Fibroblast of pulmonary artery (primary cell): ENCODE measurements at regions not wholly inside any gene's neighbourhood (a gene's known extent, or its start where the extent isn't known, plus 50 kb on each side); places are given as distances from the start of the nearest gene placed in this dataset.
A peak's percentile ranks its signal among the peaks of the same experiment; 100 is the strongest.

Experiments
- DNase-seq: peaks from one replicate; pipeline ENCODE4 v3.0.0-alpha.2; 2010; ENCODE audit warnings: low read depth
- H3K4me3 ChIP-seq: replicated peaks from 2 replicates; pipeline ENCODE4 v1.5.1; 2011; ENCODE audit warnings: low read depth, mild to moderate bottlenecking, control low read depth, low read length, moderate library complexity
- TF ChIP-seq, protein P1 (sequence below): IDR thresholded peaks from 2 replicates; pipeline ENCODE4 v1.5.1; 2011; ENCODE audit warnings: mild to moderate bottlenecking, control low read depth, low read length, inconsistent platforms; ENCODE audit errors: missing control alignments

DNA sequence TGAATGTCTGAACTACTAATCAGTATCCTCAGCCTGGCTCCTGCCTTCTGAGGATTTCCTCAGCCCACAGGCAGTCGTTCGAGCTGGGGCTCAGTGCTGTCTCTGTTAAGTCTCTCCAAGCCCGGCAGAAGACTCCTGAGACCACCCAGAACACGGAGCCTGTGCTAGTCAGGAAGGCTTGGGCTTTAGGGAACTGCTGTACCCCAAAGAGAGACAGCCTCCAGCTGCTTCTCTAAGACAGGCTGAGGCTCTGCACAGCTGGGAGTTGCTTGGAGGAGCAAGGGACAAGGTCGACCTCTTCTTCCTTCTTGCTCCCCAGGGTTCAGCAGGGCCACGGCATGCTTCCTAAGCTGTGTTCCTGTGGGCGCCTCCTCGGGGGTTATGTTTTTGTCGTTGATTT is 283.4 kb upstream of the MYT1L start:
- TF ChIP-seq, protein P1, sequence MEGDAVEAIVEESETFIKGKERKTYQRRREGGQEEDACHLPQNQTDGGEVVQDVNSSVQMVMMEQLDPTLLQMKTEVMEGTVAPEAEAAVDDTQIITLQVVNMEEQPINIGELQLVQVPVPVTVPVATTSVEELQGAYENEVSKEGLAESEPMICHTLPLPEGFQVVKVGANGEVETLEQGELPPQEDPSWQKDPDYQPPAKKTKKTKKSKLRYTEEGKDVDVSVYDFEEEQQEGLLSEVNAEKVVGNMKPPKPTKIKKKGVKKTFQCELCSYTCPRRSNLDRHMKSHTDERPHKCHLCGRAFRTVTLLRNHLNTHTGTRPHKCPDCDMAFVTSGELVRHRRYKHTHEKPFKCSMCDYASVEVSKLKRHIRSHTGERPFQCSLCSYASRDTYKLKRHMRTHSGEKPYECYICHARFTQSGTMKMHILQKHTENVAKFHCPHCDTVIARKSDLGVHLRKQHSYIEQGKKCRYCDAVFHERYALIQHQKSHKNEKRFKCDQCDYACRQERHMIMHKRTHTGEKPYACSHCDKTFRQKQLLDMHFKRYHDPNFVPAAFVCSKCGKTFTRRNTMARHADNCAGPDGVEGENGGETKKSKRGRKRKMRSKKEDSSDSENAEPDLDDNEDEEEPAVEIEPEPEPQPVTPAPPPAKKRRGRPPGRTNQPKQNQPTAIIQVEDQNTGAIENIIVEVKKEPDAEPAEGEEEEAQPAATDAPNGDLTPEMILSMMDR: no peak
- DNase-seq: no peak
- H3K4me3 ChIP-seq: no peak overlapping the region

DNA sequence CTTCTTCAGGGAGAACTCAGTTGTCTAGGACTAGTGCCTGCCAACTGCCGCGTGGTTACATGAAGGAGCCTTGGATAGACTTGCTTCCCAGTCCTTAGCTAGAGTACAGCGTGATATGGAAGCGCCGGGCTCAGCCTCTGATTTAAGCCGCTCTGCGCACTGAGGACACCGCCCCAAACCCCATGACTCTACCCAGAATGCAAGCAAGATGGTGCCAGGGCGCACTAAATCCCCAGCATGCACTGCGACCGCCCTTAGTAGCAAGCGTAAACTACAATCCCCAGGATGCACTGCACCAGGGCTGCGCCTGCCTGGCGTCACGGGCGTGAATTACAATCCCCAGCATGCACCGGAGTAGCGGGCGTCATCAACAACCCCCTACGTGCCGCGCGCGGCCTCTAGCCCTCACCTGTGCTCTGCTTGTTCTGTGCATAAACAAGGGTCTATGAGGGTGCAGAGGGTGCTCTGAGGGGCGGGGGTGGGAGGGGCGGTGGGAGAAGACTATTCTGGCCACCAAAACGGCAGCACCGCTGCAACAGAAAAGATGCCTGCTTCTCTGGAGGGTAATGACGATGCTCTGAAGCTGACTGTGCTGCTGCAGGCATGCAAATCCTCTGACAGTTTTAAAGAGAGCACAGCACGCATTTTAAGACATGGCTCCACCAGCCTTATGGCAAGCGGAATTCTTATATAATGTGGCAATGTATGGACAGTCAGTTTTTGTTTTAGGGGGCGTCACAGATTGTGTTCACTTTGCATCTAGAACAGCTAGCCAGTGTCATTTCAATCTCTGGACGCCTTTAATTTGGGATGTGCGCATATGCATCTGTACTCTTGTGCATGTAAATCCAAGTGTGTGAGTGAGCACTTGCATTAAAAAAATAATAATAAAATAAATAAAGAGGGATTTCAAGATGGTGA is 282.5 kb upstream of the MYT1L start:
- peak; percentile 81 for DNase-seq
- H3K4me3 ChIP-seq: peak overlapping the region; percentile 41
- TF ChIP-seq, protein P1: no peak

DNA sequence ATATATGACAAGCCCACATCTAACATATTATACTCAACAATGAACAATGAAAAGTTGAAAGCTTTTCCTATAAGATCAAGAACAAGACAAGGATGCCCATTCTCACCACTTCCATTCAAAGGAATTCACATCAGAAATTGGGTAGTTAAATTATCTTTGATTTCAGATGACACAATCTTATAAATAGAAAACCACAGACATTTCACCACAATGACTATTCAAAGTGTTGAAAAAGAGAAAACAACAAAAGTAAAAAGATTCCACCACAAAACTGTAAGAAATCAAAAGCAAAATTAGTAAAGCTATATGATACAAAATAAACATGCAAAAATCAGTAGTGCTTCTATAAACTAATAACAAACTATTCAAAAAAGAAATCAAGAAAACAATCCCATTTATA is 279.7 kb upstream of the MYT1L start:
- TF ChIP-seq, protein P1: no peak
- no peak overlapping the region for H3K4me3 ChIP-seq
- DNase-seq: no peak

DNA sequence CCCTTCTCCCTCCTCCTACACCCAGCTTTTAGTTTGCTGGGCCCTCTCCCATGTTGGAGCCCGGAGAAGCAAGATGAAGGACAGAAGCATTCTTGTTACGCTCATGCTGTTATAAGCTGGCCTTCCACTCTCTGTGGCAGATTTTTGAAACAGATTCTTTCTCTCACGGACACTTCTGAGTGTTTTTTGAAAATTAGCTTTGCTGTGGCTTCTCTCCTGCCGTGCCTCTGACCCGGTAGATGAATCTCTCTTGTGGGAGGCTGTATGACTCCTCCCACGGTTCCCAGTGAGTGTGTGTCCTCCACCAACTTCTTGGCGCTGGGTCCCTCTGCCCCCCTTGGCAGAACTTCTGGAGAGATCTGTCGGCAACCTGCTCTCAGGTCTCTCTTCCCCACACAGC is 269.3 kb upstream of the MYT1L start:
- TF ChIP-seq, protein P1: no peak
- H3K4me3 ChIP-seq: no peak overlapping the region
- no peak for DNase-seq

DNA sequence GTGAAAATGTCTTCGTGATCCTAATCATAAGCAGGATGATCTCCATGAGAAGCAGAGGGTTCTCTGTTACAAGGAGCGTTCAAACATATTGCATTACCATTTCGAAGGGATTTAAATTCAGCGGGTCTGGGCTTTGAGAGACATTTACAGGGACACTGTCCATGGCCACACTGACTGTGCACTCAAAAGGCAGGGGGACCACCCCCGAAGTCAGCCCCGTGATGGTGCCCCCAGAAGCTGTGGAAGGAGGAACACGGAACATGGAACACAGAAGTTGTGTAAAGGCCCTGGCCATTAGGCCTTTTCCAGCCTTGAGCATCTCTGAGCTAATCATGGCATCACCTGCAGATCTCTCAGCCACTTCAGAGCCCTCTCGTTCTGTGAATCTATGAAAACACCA is 268.4 kb upstream of the MYT1L start:
- TF ChIP-seq, protein P1: no peak
- no peak overlapping the region for H3K4me3 ChIP-seq
- DNase-seq: no peak

DNA sequence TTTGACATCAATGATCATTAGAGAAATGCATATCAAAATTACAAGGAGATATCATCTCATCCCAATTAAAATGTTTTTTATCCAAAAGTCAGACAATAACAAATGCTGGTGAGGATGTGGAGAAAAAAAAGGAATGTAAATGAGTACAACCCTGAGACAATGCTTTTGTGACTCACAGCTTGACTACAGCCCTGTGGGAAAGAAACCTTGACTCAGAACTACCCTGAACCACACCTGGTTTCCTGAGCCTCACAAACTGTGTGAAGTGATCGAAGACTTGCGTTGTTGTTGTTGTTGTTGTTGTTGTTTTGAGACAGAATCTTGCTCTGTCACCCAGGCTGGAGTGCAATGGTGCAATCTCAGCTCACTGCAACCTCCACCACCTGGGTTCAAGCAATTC is 266.6 kb upstream of the MYT1L start:
- no peak for DNase-seq
- TF ChIP-seq, protein P1: no peak
- no peak overlapping the region for H3K4me3 ChIP-seq

DNA sequence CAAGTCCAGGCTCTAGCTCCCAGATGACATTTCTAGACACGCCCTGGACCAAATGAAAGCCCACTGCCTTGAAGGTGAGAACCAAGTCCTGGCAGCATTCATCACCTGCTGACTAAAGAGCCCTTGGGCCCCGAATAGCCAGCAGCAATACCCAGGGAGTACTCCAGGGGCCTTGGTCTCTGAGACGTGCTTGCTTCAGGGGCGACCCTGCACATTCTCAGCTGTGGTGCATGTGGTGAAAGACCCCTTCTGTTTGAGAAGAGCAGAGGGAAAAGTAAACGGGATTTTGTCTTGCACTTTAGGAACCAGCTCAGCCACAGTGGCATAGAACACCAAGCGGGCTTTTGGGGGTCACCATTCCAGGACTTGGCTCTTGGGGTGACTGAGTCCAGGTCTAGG is 260.5 kb upstream of the MYT1L start:
- DNase-seq: no peak
- no peak overlapping the region for H3K4me3 ChIP-seq
- TF ChIP-seq, protein P1: no peak
